ENCODE measurements at regions not wholly inside any gene's neighbourhood (a gene's known extent, or its start where the extent isn't known, plus 50 kb on each side); places are given as distances from the start of the nearest gene placed in this dataset.

- Histone ChIP-seq H2AFZ (ENCODE audit: low read depth, low read length) (no peak overlapping the region), H4K20me1 (replicated peaks; ENCODE audit: control insufficient read depth, insufficient read depth, low read length) (no peaks in the 10 kb centered on the region), H3K9me3 (replicated peaks; ENCODE audit: control insufficient read depth, insufficient read depth, low read depth, low read length) (no peaks in the 10 kb centered on the region), H3K27me3 (ENCODE audit: control insufficient read depth in 2 of 2, insufficient read depth in 2 of 2, low read length in 2 of 2) (peaks cover 0 to 4% of the 10 kb centered on the region in 2 experiments; a peak in 2 of 5 replicates), H3K36me3 (ENCODE audit: control insufficient read depth, insufficient read depth, low read length) (no peaks in the 10 kb centered on the region), H3K9ac (ENCODE audit: insufficient read depth in 1 of 2, low read depth in 2 of 2, low read length in 2 of 2) (no peak overlapping the region), H3K4me1 (replicated peaks in 1 of 2; ENCODE audit: control insufficient read depth in 2 of 2, insufficient read depth in 2 of 2, low read length in 2 of 2) (no peaks in the 10 kb centered on the region), H3K4me2 (ENCODE audit: insufficient read depth, low read length) (no peak overlapping the region), H3K9me1 (ENCODE audit: control insufficient read depth, insufficient read depth, low read length) (no peaks in the 10 kb centered on the region), H3K4me3 (no peak overlapping the region), H3K79me2 (ENCODE audit: control insufficient read depth, insufficient read depth, low read length) (no peaks in the 10 kb centered on the region), H3K27ac (ENCODE audit: extremely low read depth, low read depth, low read length) (no peak overlapping the region)
- intact Hi-C loops (cut with micrococcal nuclease), result no loop called here
- TF ChIP-seq ZNF830 (CRISPR knock-in tag; IDR thresholded peaks at IDR 0.05) (no peak), EZH2 (IDR thresholded peaks at IDR 0.05; ENCODE audit: borderline replicate concordance, low read depth, low read length) (no peak), MNT (conservative IDR thresholded peaks at IDR 0.05) (no peak), PRDM10 (IDR thresholded peaks at IDR 0.05; ENCODE audit: partially characterized antibody) (peak; percentile 87), E4F1 (CRISPR knock-in tag; IDR thresholded peaks at IDR 0.05; ENCODE audit: borderline replicate concordance) (no peak), POLR3A (IDR thresholded peaks at IDR 0.05; ENCODE audit: borderline replicate concordance, extremely low read depth, insufficient read depth, insufficient read length) (no peak)
- TF ChIP-seq, protein P1, sequence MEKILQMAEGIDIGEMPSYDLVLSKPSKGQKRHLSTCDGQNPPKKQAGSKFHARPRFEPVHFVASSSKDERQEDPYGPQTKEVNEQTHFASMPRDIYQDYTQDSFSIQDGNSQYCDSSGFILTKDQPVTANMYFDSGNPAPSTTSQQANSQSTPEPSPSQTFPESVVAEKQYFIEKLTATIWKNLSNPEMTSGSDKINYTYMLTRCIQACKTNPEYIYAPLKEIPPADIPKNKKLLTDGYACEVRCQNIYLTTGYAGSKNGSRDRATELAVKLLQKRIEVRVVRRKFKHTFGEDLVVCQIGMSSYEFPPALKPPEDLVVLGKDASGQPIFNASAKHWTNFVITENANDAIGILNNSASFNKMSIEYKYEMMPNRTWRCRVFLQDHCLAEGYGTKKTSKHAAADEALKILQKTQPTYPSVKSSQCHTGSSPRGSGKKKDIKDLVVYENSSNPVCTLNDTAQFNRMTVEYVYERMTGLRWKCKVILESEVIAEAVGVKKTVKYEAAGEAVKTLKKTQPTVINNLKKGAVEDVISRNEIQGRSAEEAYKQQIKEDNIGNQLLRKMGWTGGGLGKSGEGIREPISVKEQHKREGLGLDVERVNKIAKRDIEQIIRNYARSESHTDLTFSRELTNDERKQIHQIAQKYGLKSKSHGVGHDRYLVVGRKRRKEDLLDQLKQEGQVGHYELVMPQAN (IDR thresholded peaks at IDR 0.05; ENCODE audit: borderline replicate concordance), result no peak
- in situ Hi-C loops (cut with MboI), result no loop called here
- ATAC-seq, result no peak
- ChIA-PET POLR2A (no interaction called here), CTCF (ENCODE audit: low intra/inter-chr PET ratio) (no interaction called here)
- BruUV-seq (replicated peaks), result no TSS peak
- 0% methylated on average over 6 of the region's 7 CpGs for WGBS (ENCODE audit: insufficient coverage, low coverage, missing lambda C conversion rate)
- no peak for FAIRE-seq
- no peak for DNase-seq (ENCODE audit: extremely low read depth in 1 of 4, low spot score in 3 of 4)
Measured at GRCh38 chr12:19605720-19606119, 166.4 kb downstream of the AEBP2 start.

All from K562 (cell line).